Neural crest cell (in vitro differentiated cells): ENCODE measurements at regions not wholly inside any gene's neighbourhood (a gene's known extent, or its start where the extent isn't known, plus 50 kb on each side); places are given as distances from the start of the nearest gene placed in this dataset.

Experiments used
- DNase-seq: peaks from one replicate; pipeline ENCODE4 v3.0.0; 2021; ENCODE audit warnings: low read depth, mixed read lengths, low spot score
- H3K27ac Mint-ChIP-seq: one replicate; pipeline ENCODE4 v1.8.0; 2021; ENCODE audit warnings: mild to moderate bottlenecking, mixed read lengths; ENCODE audit not compliant: unreplicated experiment
- H3K27me3 Mint-ChIP-seq: 2 replicates; pipeline ENCODE4 v1.8.0; 2021; ENCODE audit warnings: low read depth, mild to moderate bottlenecking, mixed read lengths
- H3K36me3 Mint-ChIP-seq: 2 replicates; pipeline ENCODE4 v1.8.0; 2021; ENCODE audit warnings: low read depth, mild to moderate bottlenecking, mixed read lengths
- H3K4me1 Mint-ChIP-seq: 2 replicates; pipeline ENCODE4 v1.8.0; 2021; ENCODE audit warnings: mixed read lengths
- H3K4me3 Mint-ChIP-seq: one replicate; pipeline ENCODE4 v1.8.0; 2021; ENCODE audit warnings: mild to moderate bottlenecking, mixed read lengths
- H3K9me3 Mint-ChIP-seq: 2 replicates; pipeline ENCODE4 v1.8.0; 2021; ENCODE audit warnings: mixed read lengths
- CTCF ChIP-seq: fragments of 200-600 bp; sonication (generic); conservative IDR thresholded peaks from 2 replicates; pipeline ENCODE4 v1.5.0; 2021; ENCODE audit warnings: antibody characterized with exemption, mild to moderate bottlenecking

- Mint-ChIP-seq H3K9me3 (no peaks in the 10 kb centered on the region), H3K27me3 (no peaks in the 10 kb centered on the region), H3K27ac (peak overlapping the region; percentile 35), H3K36me3 (no peaks in the 10 kb centered on the region), H3K4me1 (peaks cover 5% of the 10 kb centered on the region), H3K4me3 (no peak overlapping the region)
- no peak for TF ChIP-seq CTCF
- no peak for DNase-seq
These were observed 84.2 kb upstream of the GPC1 start for GRCh38 chr2:240351088-240351741.

- DNase-seq, result no peak
- no peak overlapping the region for H3K27ac Mint-ChIP-seq
- H3K9me3 Mint-ChIP-seq, result no peaks in the 10 kb centered on the region
- H3K4me1 Mint-ChIP-seq, result peaks cover 8% of the 10 kb centered on the region
- H3K4me3 Mint-ChIP-seq, result no peak overlapping the region
- H3K27me3 Mint-ChIP-seq, result no peaks in the 10 kb centered on the region
- TF ChIP-seq CTCF, result no peak
- no peaks in the 10 kb centered on the region for H3K36me3 Mint-ChIP-seq
These were observed 83.5 kb upstream of the GPC1 start for GRCh38 chr2:240351826-240352426.

- DNase-seq, result no peak
- peaks cover 8% of the 10 kb centered on the region for H3K4me1 Mint-ChIP-seq
- H3K4me3 Mint-ChIP-seq, result no peak overlapping the region
- H3K27ac Mint-ChIP-seq, result no peak overlapping the region
- TF ChIP-seq CTCF, result no peak
- no peaks in the 10 kb centered on the region for H3K27me3 Mint-ChIP-seq
- no peaks in the 10 kb centered on the region for H3K9me3 Mint-ChIP-seq
- no peaks in the 10 kb centered on the region for H3K36me3 Mint-ChIP-seq
These were observed 82.2 kb upstream of the GPC1 start for GRCh38 chr2:240353086-240353798.

- H3K4me1 Mint-ChIP-seq, result peaks cover 4% of the 10 kb centered on the region
- H3K36me3 Mint-ChIP-seq, result no peaks in the 10 kb centered on the region
- H3K4me3 Mint-ChIP-seq, result no peak overlapping the region
- no peak for TF ChIP-seq CTCF
- H3K27ac Mint-ChIP-seq, result peak overlapping the region; percentile 12
- H3K27me3 Mint-ChIP-seq, result no peaks in the 10 kb centered on the region
- H3K9me3 Mint-ChIP-seq, result no peaks in the 10 kb centered on the region
- DNase-seq, result no peak
These were observed 81.5 kb upstream of the GPC1 start for GRCh38 chr2:240353944-240354343.

GRCh38 chr2:240355001-240355891, 80.2 kb upstream of the GPC1 start:
- no peaks in the 10 kb centered on the region for H3K36me3 Mint-ChIP-seq
- no peak for DNase-seq
- peaks cover 3% of the 10 kb centered on the region for H3K4me1 Mint-ChIP-seq
- no peaks in the 10 kb centered on the region for H3K9me3 Mint-ChIP-seq
- no peak overlapping the region for H3K4me3 Mint-ChIP-seq
- no peak overlapping the region for H3K27ac Mint-ChIP-seq
- H3K27me3 Mint-ChIP-seq, result no peaks in the 10 kb centered on the region
- no peak for TF ChIP-seq CTCF
